Stomach (tissue), 8 donors: ENCODE measurements at regions not wholly inside any gene's neighbourhood (a gene's known extent, or its start where the extent isn't known, plus 50 kb on each side); places are given as distances from the start of the nearest gene placed in this dataset.

ENCODE experiments used
- DNase-seq, 2 donors: peaks; one replicate each; pipeline versions ENCODE4 v3.0.0 to v3.0.0-alpha.2; 2013 to 2019
- H3K27ac ChIP-seq, 5 donors: fragments of 200-600 bp in 4 of 5; sonication (generic) in 4 of 5; one replicate each; pipeline ENCODE4 v1.5.1; 2013 to 2019; ENCODE audit warnings: mild to moderate bottlenecking in 1 of 5, moderate library complexity in 1 of 5
- H3K27me3 ChIP-seq, 3 donors: fragments of 200-600 bp; sonication (generic); one replicate each; pipeline ENCODE4 v1.5.1; 2017 to 2019; ENCODE audit warnings: mixed run types in 1 of 3
- H3K36me3 ChIP-seq, 4 donors: fragments of 200-600 bp; sonication (generic); 1 replicate in 3 of 4; 2 replicates in 1 of 4; pipeline ENCODE4 v1.5.1; 2016 to 2019
- H3K4me1 ChIP-seq, 4 donors: fragments of 200-600 bp; sonication (generic); one replicate each; pipeline ENCODE4 v1.5.1; 2016 to 2019
- H3K4me3 ChIP-seq, 4 donors: fragments of 200-600 bp; sonication (generic) in 3 of 4; one replicate each; pipeline ENCODE4 v1.5.1; 2016 to 2019; ENCODE audit warnings: mild to moderate bottlenecking in 1 of 4
- H3K9me3 ChIP-seq, 4 donors: fragments of 200-600 bp; sonication (generic); one replicate each; pipeline ENCODE4 v1.5.1; 2016 to 2019
- CTCF ChIP-seq, 7 experiments: fragments of 450-650 bp in 4 of 7; fragments of 200-600 bp in 3 of 7; sonication (generic) in 3 of 7; IDR thresholded peaks; one replicate each; pipeline ENCODE4 v1.5.1; 2016 to 2019; ENCODE audit warnings: antibody characterized with exemption in 7 of 7, control low read depth in 2 of 7, mild to moderate bottlenecking in 1 of 7
- EP300 ChIP-seq: sonication (generic); formaldehyde crosslinking; IDR thresholded peaks from one replicate; pipeline ENCODE4 v1.6.1; 2017; ENCODE audit warnings: antibody characterized with exemption
- POLR2A ChIP-seq, 4 donors: fragments of 450-650 bp; IDR thresholded peaks; one replicate each; pipeline ENCODE4 v1.6.1; 2016; ENCODE audit warnings: antibody characterized with exemption in 4 of 4, control low read depth in 2 of 4, mild to moderate bottlenecking in 1 of 4, moderate library complexity in 1 of 4
- POLR2AphosphoS5 ChIP-seq, 3 donors: sonication (generic); formaldehyde crosslinking; IDR thresholded peaks; one replicate each; pipeline ENCODE4 v1.6.1; 2016; ENCODE audit warnings: antibody characterized with exemption in 3 of 3
- WGBS, 5 donors: extraction: QIAGEN DNeasy Blood & Tissue Kit in 3 of 5; methylation state at CpG; one replicate each; pipeline versions ENCODE4 v1.1.5 to v1.1.7; 2013 to 2018; 5-methylcytosine and 5-hydroxymethylcytosine counted together
- intact Hi-C: fragments of 100-400 bp; cut with DNase I; formaldehyde crosslinking; loops from one replicate; pipeline ENCODE4 v1.15.1; 2023; ENCODE audit warnings: low total_unique reads
- donor health status: healthy with polysubstance abuse.
- donor health status: Bipolar disorder and iron deficiency.
- donor health status: healthy.

GRCh38 chr2:129911363-129912065 is 68.0 kb upstream of the RAB6C start:
- peaks cover 0 to 19% (median 0%) of the 10 kb centered on the region in 3 donors for H3K27me3 ChIP-seq
- WGBS, 5 donors: 87 to 90% (median 88%) methylated on average over 12 to 17 of the region's 17 CpGs
- H3K4me3 ChIP-seq: no peak overlapping the region
- no peaks in the 10 kb centered on the region for H3K4me1 ChIP-seq
- no peak overlapping the region for H3K27ac ChIP-seq
- DNase-seq: no peak
- TF ChIP-seq CTCF (IDR thresholded peaks at IDR 0.05): no peak
- no peak for TF ChIP-seq EP300
- no peak for TF ChIP-seq POLR2A (IDR thresholded peaks at IDR 0.05)
- TF ChIP-seq POLR2AphosphoS5 (IDR thresholded peaks at IDR 0.05): no peak
- no peaks in the 10 kb centered on the region for H3K36me3 ChIP-seq
- no peaks in the 10 kb centered on the region for H3K9me3 ChIP-seq
- intact Hi-C loops: no loop called here

- Histone ChIP-seq H3K4me1 (no peaks in the 10 kb centered on the region), H3K27me3 (peaks cover 0 to 11% (median 0%) of the 10 kb centered on the region in 3 donors), H3K4me3 (no peak overlapping the region), H3K36me3 (no peaks in the 10 kb centered on the region), H3K27ac (no peak overlapping the region), H3K9me3 (peaks cover 0 to 5% (median 2%) of the 10 kb centered on the region in 4 donors)
- intact Hi-C loops: no loop called here
- DNase-seq: peak in 1 of 2 donors; percentile 22
- TF ChIP-seq CTCF (IDR thresholded peaks at IDR 0.05) (no peak), POLR2AphosphoS5 (IDR thresholded peaks at IDR 0.05) (no peak), EP300 (no peak), POLR2A (IDR thresholded peaks at IDR 0.05) (no peak)
- 87 to 93% (median 89%) methylated on average over 17 to 24 of the region's 24 CpGs for WGBS, 5 donors
These were observed 67.2 kb upstream of the RAB6C start for GRCh38 chr2:129912066-129912820.

- no peak for TF ChIP-seq POLR2AphosphoS5 (IDR thresholded peaks at IDR 0.05)
- no peak for TF ChIP-seq POLR2A (IDR thresholded peaks at IDR 0.05)
- TF ChIP-seq EP300: no peak
- TF ChIP-seq CTCF (IDR thresholded peaks at IDR 0.05): no peak
- no peak overlapping the region for H3K27ac ChIP-seq
- peak in 1 of 2 donors; percentile 14 for DNase-seq
- H3K27me3 ChIP-seq: peaks cover 0 to 8% (median 0%) of the 10 kb centered on the region in 3 donors
- no peak overlapping the region for H3K4me3 ChIP-seq
- H3K9me3 ChIP-seq: peaks cover 0 to 13% (median 9%) of the 10 kb centered on the region in 4 donors
- WGBS, 5 donors: 72 to 83% (median 79%) methylated on average over 14 to 17 of the region's 17 CpGs
- intact Hi-C loops: no loop called here
- no peaks in the 10 kb centered on the region for H3K36me3 ChIP-seq
- no peaks in the 10 kb centered on the region for H3K4me1 ChIP-seq
These were observed 66.4 kb upstream of the RAB6C start for GRCh38 chr2:129912871-129913694.
